ENCODE measurements at regions not wholly inside any gene's neighbourhood (a gene's known extent, or its start where the extent isn't known, plus 50 kb on each side); places are given as distances from the start of the nearest gene placed in this dataset.

- TF ChIP-seq CTCF (IDR thresholded peaks at IDR 0.05) (no peak), POLR2A (IDR thresholded peaks at IDR 0.05) (no peak), POLR2AphosphoS5 (IDR thresholded peaks at IDR 0.05; ENCODE audit: insufficient read depth in 1 of 2, low read depth in 1 of 2) (no peak)
Observed at GRCh38 chr20:24314053-24314452, 155.4 kb upstream of the SYNDIG1 start.

All from vagina (tissue), 2 donors.